Loucy (cell line): ENCODE measurements at regions not wholly inside any gene's neighbourhood (a gene's known extent, or its start where the extent isn't known, plus 50 kb on each side); places are given as distances from the start of the nearest gene placed in this dataset.
"Not testable (repeated sequence)": the region's sequence is repeated elsewhere in the genome, so short reads cannot be mapped to it uniquely, and the experiment has no call there.

ENCODE experiments used
- H2AFZ ChIP-seq: fragments of 200-600 bp; sonication (generic); 2 replicates; pipeline ENCODE4 v1.6.0; 2016; ENCODE audit warnings: antibody characterized with exemption, mild to moderate bottlenecking, low read length, moderate library complexity
- H3F3A ChIP-seq: fragments of 200-600 bp; 2 replicates; pipeline ENCODE4 v1.6.0; 2016; ENCODE audit warnings: antibody characterized with exemption, low read depth, mild to moderate bottlenecking
- H3K27me3 ChIP-seq: fragments of 200-600 bp; sonication (generic); 2 replicates; pipeline ENCODE4 v1.6.1; 2014; ENCODE audit warnings: low read length, mild to moderate bottlenecking; ENCODE audit not compliant: insufficient read depth, poor library complexity, severe bottlenecking
- H3K36me3 ChIP-seq: fragments of 200-600 bp; sonication (generic); 2 replicates; pipeline ENCODE4 v1.6.1; 2016; ENCODE audit warnings: low read length; ENCODE audit not compliant: insufficient read depth
- H3K4me1 ChIP-seq: fragments of 200-600 bp; sonication (generic); 2 replicates; pipeline ENCODE4 v1.5.1; 2014; ENCODE audit warnings: low read length, mild to moderate bottlenecking; ENCODE audit not compliant: insufficient read depth, poor library complexity, severe bottlenecking
- H3K4me2 ChIP-seq: fragments of 200-600 bp; sonication (generic); 2 replicates; pipeline ENCODE4 v1.6.0; 2014; ENCODE audit warnings: antibody characterized with exemption, low read length, low read depth, mild to moderate bottlenecking; ENCODE audit not compliant: poor library complexity, severe bottlenecking
- H3K4me3 ChIP-seq: fragments of 200-600 bp; sonication (generic); 2 replicates; pipeline ENCODE4 v1.5.1; 2014; ENCODE audit warnings: low read length, mild to moderate bottlenecking, mixed read lengths; ENCODE audit not compliant: poor library complexity, severe bottlenecking
- H3K79me2 ChIP-seq: fragments of 200-600 bp; sonication (generic); 2 replicates; pipeline ENCODE4 v1.6.1; 2014; ENCODE audit warnings: low read length; ENCODE audit not compliant: insufficient read depth
- H3K9ac ChIP-seq: fragments of 200-600 bp; sonication (generic); 2 replicates; pipeline ENCODE4 v1.6.0; 2014; ENCODE audit warnings: mild to moderate bottlenecking, low read depth, low read length, moderate library complexity; ENCODE audit not compliant: poor library complexity, severe bottlenecking
- H3K9me2 ChIP-seq: fragments of 200-600 bp; sonication (generic); replicated peaks from 2 replicates; pipeline ENCODE4 v1.6.1; 2016; ENCODE audit warnings: low read depth, low read length, mixed read lengths
- H3K9me3 ChIP-seq: fragments of 200-600 bp; sonication (generic); 2 replicates; pipeline ENCODE4 v1.6.1; 2014; ENCODE audit warnings: mild to moderate bottlenecking, antibody characterized with exemption, low read length, low read depth; ENCODE audit not compliant: insufficient read depth
- H4K20me1 ChIP-seq: fragments of 200-600 bp; sonication (generic); 2 replicates; pipeline ENCODE4 v1.6.0; 2014; ENCODE audit warnings: antibody characterized with exemption, low read length, mild to moderate bottlenecking; ENCODE audit not compliant: insufficient read depth, poor library complexity, severe bottlenecking
- EZH2phosphoT487 ChIP-seq: fragments of 200-600 bp; IDR thresholded peaks from 2 replicates; pipeline ENCODE4 v1.6.1; 2018; ENCODE audit warnings: antibody characterized with exemption, mild to moderate bottlenecking, moderate library complexity, borderline replicate concordance
- TF ChIP-seq, protein P1 (sequence below): fragments of 200-600 bp; sonication (generic); conservative IDR thresholded peaks from 2 replicates; pipeline ENCODE4 v1.5.1; 2014; ENCODE audit warnings: mild to moderate bottlenecking, antibody characterized with exemption, low read length

DNA sequence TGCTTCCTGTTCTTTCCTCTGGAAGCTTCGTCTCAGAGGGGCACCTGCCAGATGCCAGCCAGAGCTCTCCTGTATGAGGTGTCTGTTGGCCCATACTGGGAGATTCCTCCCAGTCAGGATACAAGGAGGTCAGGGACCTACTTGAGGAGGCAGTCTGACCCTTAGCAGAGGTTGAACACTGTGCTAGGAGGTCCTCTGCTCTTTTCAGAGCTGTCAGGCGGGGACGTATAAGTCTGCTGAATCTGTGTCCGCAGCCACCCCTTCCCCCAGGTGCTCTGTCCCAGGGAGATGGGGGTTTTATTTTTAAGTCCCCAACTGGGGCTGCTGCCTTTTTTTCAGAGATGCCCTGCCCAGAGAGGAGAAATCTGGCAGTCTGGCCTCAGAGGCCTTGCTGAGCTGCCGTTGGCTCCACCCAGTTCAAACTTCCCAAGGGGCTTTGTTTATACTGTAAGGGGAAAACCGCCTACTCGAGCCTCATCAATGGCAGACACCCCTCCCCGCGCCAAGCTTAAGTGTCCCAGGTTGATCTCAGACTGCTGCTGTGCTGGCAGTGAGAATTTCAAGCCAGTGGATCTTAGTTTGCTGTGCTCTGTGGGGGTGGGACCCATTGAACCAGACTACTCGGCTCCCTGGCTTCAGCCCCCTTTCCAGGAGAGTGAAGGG lies 326.7 kb downstream of the BCKDHB start:
- Histone ChIP-seq H2AFZ (no peak overlapping the region), H3K9me3 (no peaks in the 10 kb centered on the region), H3F3A (no peaks in the 10 kb centered on the region), H3K79me2 (no peaks in the 10 kb centered on the region), H3K9ac (no peak overlapping the region), H3K4me3 (no peak overlapping the region), H3K27me3 (no peaks in the 10 kb centered on the region), H3K4me1 (no peaks in the 10 kb centered on the region), H4K20me1 (no peaks in the 10 kb centered on the region), H3K4me2 (no peak overlapping the region), H3K36me3 (no peaks in the 10 kb centered on the region), H3K9me2 (no peaks in the 10 kb centered on the region)
- no peak for TF ChIP-seq EZH2phosphoT487
- TF ChIP-seq, protein P1, sequence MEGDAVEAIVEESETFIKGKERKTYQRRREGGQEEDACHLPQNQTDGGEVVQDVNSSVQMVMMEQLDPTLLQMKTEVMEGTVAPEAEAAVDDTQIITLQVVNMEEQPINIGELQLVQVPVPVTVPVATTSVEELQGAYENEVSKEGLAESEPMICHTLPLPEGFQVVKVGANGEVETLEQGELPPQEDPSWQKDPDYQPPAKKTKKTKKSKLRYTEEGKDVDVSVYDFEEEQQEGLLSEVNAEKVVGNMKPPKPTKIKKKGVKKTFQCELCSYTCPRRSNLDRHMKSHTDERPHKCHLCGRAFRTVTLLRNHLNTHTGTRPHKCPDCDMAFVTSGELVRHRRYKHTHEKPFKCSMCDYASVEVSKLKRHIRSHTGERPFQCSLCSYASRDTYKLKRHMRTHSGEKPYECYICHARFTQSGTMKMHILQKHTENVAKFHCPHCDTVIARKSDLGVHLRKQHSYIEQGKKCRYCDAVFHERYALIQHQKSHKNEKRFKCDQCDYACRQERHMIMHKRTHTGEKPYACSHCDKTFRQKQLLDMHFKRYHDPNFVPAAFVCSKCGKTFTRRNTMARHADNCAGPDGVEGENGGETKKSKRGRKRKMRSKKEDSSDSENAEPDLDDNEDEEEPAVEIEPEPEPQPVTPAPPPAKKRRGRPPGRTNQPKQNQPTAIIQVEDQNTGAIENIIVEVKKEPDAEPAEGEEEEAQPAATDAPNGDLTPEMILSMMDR: no peak

DNA sequence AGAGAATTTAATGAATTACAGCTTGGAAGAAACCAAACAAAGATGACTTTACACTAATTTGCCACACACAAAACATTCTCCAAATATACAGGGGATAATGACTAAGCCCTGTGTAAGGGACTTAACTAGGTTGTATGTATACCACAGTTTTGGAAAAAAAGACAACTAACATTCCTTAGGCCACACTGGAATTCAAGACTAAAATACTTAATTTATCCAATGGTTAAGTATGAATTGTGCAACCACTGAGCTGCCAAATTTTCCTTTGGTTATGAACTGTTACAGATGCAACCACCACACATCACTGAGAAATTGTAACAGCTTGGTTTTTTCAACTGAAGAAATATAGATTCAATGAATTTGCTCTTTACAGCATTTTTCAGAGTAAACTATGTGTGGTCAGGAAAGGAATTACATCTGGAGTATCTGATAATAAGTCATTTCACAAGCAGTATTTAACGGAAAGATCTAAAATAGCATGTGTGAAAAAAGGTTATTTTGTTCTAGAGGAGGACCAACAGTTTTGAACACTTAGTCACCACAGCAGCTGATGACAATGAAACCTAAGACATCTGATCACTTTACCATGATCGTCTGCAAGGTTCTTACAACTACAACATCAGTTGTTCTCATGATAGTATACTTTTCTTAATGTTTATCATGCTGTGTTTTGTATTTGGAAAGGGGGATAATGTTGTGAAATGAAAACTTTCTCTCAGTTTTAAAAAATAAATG lies 318.8 kb downstream of the BCKDHB start:
- H3K36me3 ChIP-seq: no peaks in the 10 kb centered on the region
- TF ChIP-seq, protein P1: no peak; the same call in 1 of the 2 replicates
- no peak for TF ChIP-seq EZH2phosphoT487
- no peaks in the 10 kb centered on the region for H3K4me1 ChIP-seq
- H3K4me3 ChIP-seq: no peak overlapping the region
- no peaks in the 10 kb centered on the region for H3F3A ChIP-seq
- H3K79me2 ChIP-seq: no peaks in the 10 kb centered on the region
- no peaks in the 10 kb centered on the region for H4K20me1 ChIP-seq
- H3K9ac ChIP-seq: no peak overlapping the region
- H3K4me2 ChIP-seq: peak overlapping the region; percentile 10
- H3K27me3 ChIP-seq: no peaks in the 10 kb centered on the region
- H2AFZ ChIP-seq: no peak overlapping the region
- peaks cover 14% of the 10 kb centered on the region; the same call in 1 of the 2 replicates for H3K9me3 ChIP-seq
- no peaks in the 10 kb centered on the region for H3K9me2 ChIP-seq

DNA sequence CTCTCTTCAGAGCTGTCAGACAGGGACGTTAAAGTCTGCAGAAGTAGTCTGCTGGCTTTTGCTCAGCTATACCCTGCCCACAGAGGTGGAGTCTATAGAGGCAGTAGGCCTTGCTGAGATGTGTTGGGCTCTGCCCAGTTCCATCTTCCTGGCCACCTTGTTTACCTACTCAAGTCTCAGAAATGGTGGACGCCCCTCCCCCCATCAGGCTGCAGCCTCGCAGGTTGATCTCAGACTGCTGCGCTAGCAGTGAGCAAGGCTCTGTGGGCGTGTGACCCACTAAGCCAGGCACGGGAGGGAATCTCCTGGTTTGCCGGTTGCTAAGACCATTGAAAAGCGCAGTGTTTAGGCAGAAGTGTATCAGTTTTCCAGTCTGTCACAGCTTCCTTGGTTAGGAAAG lies 305.0 kb downstream of the BCKDHB start:
- H3K4me2 ChIP-seq: no peak overlapping the region
- no peak overlapping the region for H3K4me3 ChIP-seq
- no peaks in the 10 kb centered on the region for H3K79me2 ChIP-seq
- H3K36me3 ChIP-seq: no peaks in the 10 kb centered on the region
- H3K9me2 ChIP-seq: no peaks in the 10 kb centered on the region
- peaks cover 22% of the 10 kb centered on the region for H3K27me3 ChIP-seq
- no peak overlapping the region for H3K9ac ChIP-seq
- H4K20me1 ChIP-seq: no peaks in the 10 kb centered on the region
- H2AFZ ChIP-seq: no peak overlapping the region
- no peak for TF ChIP-seq EZH2phosphoT487
- TF ChIP-seq, protein P1: no peak
- no peaks in the 10 kb centered on the region for H3K9me3 ChIP-seq
- no peaks in the 10 kb centered on the region for H3F3A ChIP-seq
- H3K4me1 ChIP-seq: no peaks in the 10 kb centered on the region

DNA sequence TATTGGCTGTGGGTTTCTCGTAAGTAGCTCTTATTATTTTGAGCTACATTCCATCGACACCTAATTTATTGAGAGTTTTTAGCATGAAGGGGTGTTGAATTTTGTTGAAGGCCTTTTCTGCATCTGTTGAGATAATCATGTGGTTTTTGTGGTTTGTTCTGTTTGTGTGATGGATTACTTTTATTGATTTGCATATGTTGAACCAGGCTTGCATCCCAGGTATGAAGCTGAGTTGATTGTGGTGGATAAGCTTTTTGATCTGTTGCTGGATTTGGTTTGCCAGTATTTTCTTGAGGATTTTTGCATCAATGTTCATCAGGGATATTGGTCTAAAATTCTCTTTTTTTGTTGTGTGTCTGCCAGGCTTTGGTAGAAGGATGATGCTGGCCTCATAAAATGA lies 301.5 kb downstream of the BCKDHB start:
- H3K27me3 ChIP-seq, H3F3A ChIP-seq, H3K36me3 ChIP-seq, H3K79me2 ChIP-seq, H3K9me3 ChIP-seq, H4K20me1 ChIP-seq, H3K4me1 ChIP-seq, H3K4me3 ChIP-seq, H3K4me2 ChIP-seq, H3K9ac ChIP-seq, H3K9me2 ChIP-seq, H2AFZ ChIP-seq: not testable (repeated sequence)
